ENCODE measurements at regions not wholly inside any gene's neighbourhood (a gene's known extent, or its start where the extent isn't known, plus 50 kb on each side); places are given as distances from the start of the nearest gene placed in this dataset.

DNA sequence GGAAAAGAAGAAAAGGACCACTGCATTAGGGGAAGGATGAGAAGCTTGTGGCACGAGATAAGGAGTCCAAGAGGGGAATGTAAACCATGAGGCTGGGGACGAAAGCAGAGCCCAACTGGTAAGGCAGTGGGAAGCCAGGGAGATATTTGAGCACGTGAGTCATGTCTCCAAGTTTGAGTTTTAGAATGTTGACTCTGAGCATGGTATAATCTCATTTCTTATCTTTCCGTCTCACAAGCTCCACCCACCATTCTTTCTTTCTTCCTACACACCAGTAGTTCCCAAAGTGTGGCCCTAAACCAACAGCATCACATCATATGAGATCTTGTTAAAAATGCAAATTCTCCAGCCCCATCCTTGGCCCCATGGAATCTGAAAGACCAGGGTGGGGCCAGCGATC is 145.3 kb downstream of the PLPP3 start:
- POLR2A ChIA-PET: interaction anchor here (2.9 kb wide), 1 partner anchor 9 kb away, joined by 8 read pairs; no protein-coding TSS in a partner anchor
- H3K4me3 ChIP-seq (ENCODE audit: low read depth, low read length, poor library complexity, severe bottlenecking): no peak overlapping the region
- no peaks in the 10 kb centered on the region for H4K20me1 ChIP-seq (ENCODE audit: insufficient read depth, low read length)
- H2AFZ ChIP-seq (ENCODE audit: low read length): peak overlapping the region; percentile 16; the same call in 1 of the 2 replicates
- BruUV-seq (replicated peaks): no TSS peak
- no peaks in the 10 kb centered on the region for H3K9me2 ChIP-seq (ENCODE audit: insufficient read depth, low read length)
- no peak for DNase-seq (ENCODE audit: low spot score)
- H3K4me1 ChIP-seq (ENCODE audit: insufficient read depth, low read length, poor library complexity, severe bottlenecking): peaks cover 41% of the 10 kb centered on the region
- H3K36me3 ChIP-seq (ENCODE audit: insufficient read depth, low read length): no peaks in the 10 kb centered on the region
- CTCF ChIA-PET (ENCODE audit: unreplicated experiment): interaction anchor here (0.5 to 2.0 kb wide), 2 partner anchors 19 to 143 kb away, joined by 7 read pairs; no protein-coding TSS in a partner anchor
- H3K79me2 ChIP-seq (ENCODE audit: insufficient read depth, low read depth, low read length): no peaks in the 10 kb centered on the region
- H3K4me2 ChIP-seq (ENCODE audit: low read length): peak overlapping the region; percentile 44
- H3K9me3 ChIP-seq (ENCODE audit: low read length): no peaks in the 10 kb centered on the region
- no peak for TF ChIP-seq EZH2phosphoT487 (IDR thresholded peaks at IDR 0.05; ENCODE audit: borderline replicate concordance, low read depth, low read length)
- intact Hi-C loops (cut with micrococcal nuclease; ENCODE audit: unreplicated experiment): no loop called here
- no peak overlapping the region for H3K27ac ChIP-seq (ENCODE audit: low read depth, low read length, poor library complexity, severe bottlenecking)

DNA sequence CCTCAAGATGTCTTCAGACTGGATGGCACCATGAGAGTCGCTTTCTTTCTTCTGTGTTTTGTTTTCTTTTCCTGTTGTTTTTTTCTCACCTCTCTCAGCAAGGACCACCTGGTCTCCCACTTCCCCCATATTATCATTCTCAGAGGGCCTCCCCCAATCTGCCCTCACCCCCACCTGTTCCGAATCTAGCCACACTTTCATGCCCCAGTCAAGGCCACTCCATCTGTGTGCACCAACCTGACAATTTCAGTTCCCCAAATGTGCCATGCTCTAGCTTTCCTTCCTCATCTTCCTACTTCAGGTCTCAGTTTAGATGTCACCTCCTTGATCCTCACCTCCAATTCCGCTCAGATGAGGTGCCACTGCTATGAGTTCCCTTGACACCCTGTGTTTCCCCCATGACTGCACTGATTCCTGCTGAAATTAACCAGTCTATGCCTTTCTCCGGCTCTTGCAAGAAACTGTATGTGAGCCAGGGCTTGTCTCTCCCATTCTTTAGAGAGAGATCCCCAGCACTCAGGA is 146.2 kb downstream of the PLPP3 start:
- peaks cover 41% of the 10 kb centered on the region for H3K4me1 ChIP-seq (ENCODE audit: insufficient read depth, low read length, poor library complexity, severe bottlenecking)
- ChIA-PET CTCF (ENCODE audit: unreplicated experiment) (interaction anchor here (2.0 kb wide), 1 partner anchor 144 kb away, joined by 7 read pairs; no protein-coding TSS in a partner anchor), POLR2A (interaction anchor here (2.9 kb wide), 1 partner anchor 8 kb away, joined by 8 read pairs; no protein-coding TSS in a partner anchor)
- DNase-seq (ENCODE audit: low spot score): peak; percentile 72
- no peaks in the 10 kb centered on the region for H3K79me2 ChIP-seq (ENCODE audit: insufficient read depth, low read depth, low read length)
- no peaks in the 10 kb centered on the region for H4K20me1 ChIP-seq (ENCODE audit: insufficient read depth, low read length)
- intact Hi-C loops (cut with micrococcal nuclease; ENCODE audit: unreplicated experiment): loop anchor here (1.0 kb wide), 2 partner anchors 92 to 144 kb away; no protein-coding TSS in a partner anchor
- peak overlapping the region; percentile 56; the same call in 1 of the 2 replicates for H2AFZ ChIP-seq (ENCODE audit: low read length)
- H3K9me3 ChIP-seq (ENCODE audit: low read length): no peaks in the 10 kb centered on the region
- H3K4me2 ChIP-seq (ENCODE audit: low read length): peak overlapping the region; percentile 44
- no peak for TF ChIP-seq EZH2phosphoT487 (IDR thresholded peaks at IDR 0.05; ENCODE audit: borderline replicate concordance, low read depth, low read length)
- TF ChIP-seq, protein P1, sequence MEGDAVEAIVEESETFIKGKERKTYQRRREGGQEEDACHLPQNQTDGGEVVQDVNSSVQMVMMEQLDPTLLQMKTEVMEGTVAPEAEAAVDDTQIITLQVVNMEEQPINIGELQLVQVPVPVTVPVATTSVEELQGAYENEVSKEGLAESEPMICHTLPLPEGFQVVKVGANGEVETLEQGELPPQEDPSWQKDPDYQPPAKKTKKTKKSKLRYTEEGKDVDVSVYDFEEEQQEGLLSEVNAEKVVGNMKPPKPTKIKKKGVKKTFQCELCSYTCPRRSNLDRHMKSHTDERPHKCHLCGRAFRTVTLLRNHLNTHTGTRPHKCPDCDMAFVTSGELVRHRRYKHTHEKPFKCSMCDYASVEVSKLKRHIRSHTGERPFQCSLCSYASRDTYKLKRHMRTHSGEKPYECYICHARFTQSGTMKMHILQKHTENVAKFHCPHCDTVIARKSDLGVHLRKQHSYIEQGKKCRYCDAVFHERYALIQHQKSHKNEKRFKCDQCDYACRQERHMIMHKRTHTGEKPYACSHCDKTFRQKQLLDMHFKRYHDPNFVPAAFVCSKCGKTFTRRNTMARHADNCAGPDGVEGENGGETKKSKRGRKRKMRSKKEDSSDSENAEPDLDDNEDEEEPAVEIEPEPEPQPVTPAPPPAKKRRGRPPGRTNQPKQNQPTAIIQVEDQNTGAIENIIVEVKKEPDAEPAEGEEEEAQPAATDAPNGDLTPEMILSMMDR (conservative IDR thresholded peaks at IDR 0.05; ENCODE audit: low read length): 0 out of 2 replicates have a peak, but pooled peaks have one; percentile 3
- H3K36me3 ChIP-seq (ENCODE audit: insufficient read depth, low read length): no peaks in the 10 kb centered on the region
- H3K27ac ChIP-seq (ENCODE audit: low read depth, low read length, poor library complexity, severe bottlenecking): peak overlapping the region; percentile 45
- no TSS peak for BruUV-seq (replicated peaks)
- no peaks in the 10 kb centered on the region for H3K9me2 ChIP-seq (ENCODE audit: insufficient read depth, low read length)
- no peak overlapping the region for H3K4me3 ChIP-seq (ENCODE audit: low read depth, low read length, poor library complexity, severe bottlenecking)

DNA sequence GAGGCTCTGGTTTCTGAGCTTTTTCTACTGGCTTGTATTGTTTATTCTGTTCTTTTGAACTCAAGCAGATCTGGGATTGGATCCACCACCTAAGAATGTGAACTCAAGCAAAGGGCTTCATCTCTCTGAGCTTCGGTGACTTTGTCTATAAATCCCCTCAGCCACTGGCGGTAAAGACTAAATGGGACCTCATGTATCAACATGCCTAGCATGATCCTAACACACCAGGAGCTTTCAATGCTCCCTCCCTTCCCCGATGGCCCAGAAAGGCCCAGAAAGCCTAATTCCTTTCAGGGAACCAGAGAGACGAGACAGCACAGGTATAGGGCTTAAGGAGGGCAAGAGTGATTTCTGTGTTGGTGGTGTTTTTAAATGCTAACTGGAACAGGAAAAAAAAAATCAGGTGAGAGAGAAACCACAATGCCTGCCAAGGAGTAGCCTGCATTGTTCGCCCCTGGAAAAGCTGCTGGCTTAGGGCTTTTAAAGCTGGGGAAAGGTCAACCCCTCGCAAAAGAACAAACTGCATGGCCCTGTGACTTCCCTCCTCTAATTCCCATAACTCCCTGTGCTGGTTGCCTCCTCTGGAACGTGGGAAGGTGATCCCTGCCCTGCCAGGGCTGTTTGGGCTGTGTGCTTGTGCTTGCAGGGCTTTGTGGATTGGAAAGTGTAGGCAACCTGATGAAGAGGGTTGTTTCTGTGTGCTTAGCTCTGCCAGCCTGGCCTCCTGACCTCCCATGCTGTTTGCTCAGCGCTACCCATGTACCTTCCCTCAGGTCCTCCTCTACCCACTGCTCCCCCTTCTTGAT is 147.0 kb downstream of the PLPP3 start:
- POLR2A ChIA-PET: interaction anchor here (0.7 to 2.9 kb wide), 3 partner anchors 7 to 88 kb away, joined by 3 to 8 read pairs (median 3); no protein-coding TSS in a partner anchor
- Histone ChIP-seq H3K9me3 (ENCODE audit: low read length) (no peaks in the 10 kb centered on the region), H3K4me3 (ENCODE audit: low read depth, low read length, poor library complexity, severe bottlenecking) (no peak overlapping the region), H3K4me2 (ENCODE audit: low read length) (peak overlapping the region; percentile 44), H3K9me2 (ENCODE audit: insufficient read depth, low read length) (no peaks in the 10 kb centered on the region), H3K36me3 (ENCODE audit: insufficient read depth, low read length) (no peaks in the 10 kb centered on the region), H3K4me1 (ENCODE audit: insufficient read depth, low read length, poor library complexity, severe bottlenecking) (peaks cover 41% of the 10 kb centered on the region), H3K27ac (ENCODE audit: low read depth, low read length, poor library complexity, severe bottlenecking) (peak overlapping the region; percentile 45), H3K79me2 (ENCODE audit: insufficient read depth, low read depth, low read length) (no peaks in the 10 kb centered on the region), H4K20me1 (ENCODE audit: insufficient read depth, low read length) (no peaks in the 10 kb centered on the region), H2AFZ (ENCODE audit: low read length) (peak overlapping the region; percentile 56; the same call in 1 of the 2 replicates)
- intact Hi-C loops (cut with micrococcal nuclease; ENCODE audit: unreplicated experiment): no loop called here
- BruUV-seq (replicated peaks): no TSS peak
- DNase-seq (ENCODE audit: low spot score): no peak
- TF ChIP-seq, protein P1 (conservative IDR thresholded peaks at IDR 0.05; ENCODE audit: low read length): no peak
- TF ChIP-seq EZH2phosphoT487 (IDR thresholded peaks at IDR 0.05; ENCODE audit: borderline replicate concordance, low read depth, low read length): no peak
- CTCF ChIA-PET (ENCODE audit: unreplicated experiment): interaction anchor here (2.0 kb wide), 1 partner anchor 144 kb away, joined by 7 read pairs; no protein-coding TSS in a partner anchor
